GM18519 (cell line): ENCODE measurements at regions not wholly inside any gene's neighbourhood (a gene's known extent, or its start where the extent isn't known, plus 50 kb on each side); places are given as distances from the start of the nearest gene placed in this dataset.
"Not testable (repeated sequence)": the region's sequence is repeated elsewhere in the genome, so short reads cannot be mapped to it uniquely, and the experiment has no call there.

Source experiments
- ATAC-seq: cut with Tn5 transposase; IDR thresholded peaks from one replicate; pipeline ENCODE4 v1.9.1; 2021; ENCODE audit warnings: mild to moderate bottlenecking, moderate library complexity; ENCODE audit not compliant: unreplicated experiment, low FRiP score

GRCh38 chr3:150140614-150141321 is 170.1 kb upstream of the PFN2 start:
- no peak for ATAC-seq

DNA sequence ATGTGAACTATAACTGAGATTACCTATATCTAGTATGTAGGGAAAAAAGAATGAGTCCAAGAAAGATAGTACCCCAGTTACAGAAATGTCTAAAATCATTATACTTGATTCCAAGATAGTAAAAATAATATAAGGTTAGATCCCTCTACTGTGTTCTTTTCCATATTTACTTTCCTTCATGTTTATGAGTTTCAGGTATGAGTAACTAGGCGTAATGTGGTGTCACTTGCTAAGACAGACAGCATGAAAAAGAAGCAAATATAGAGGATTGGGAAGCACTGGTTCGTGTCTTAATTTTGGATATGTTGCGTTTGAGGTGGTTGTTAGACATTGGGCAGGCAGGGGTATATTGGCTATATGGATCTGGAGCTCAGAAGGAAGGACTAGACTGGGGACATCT is 168.1 kb upstream of the PFN2 start:
- no peak for ATAC-seq

DNA sequence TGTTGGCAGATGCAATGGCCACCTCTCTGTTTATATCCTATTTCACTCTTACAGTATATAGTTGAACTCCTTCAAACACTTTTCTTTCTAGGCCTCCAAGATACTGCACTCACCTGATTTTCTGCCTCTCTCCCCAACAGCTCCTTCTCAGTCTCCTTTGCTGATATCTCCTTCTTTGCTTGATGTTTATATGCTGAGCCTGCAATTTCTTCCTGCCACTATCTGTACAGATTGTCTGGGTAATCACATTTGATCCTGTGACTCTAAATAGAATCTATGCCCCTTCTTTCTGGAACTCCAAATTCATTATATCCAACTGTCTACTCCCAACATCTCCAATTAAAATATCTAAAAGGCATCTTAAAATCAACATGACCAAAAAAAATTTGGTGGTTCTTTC is 165.5 kb upstream of the PFN2 start:
- no peak for ATAC-seq

DNA sequence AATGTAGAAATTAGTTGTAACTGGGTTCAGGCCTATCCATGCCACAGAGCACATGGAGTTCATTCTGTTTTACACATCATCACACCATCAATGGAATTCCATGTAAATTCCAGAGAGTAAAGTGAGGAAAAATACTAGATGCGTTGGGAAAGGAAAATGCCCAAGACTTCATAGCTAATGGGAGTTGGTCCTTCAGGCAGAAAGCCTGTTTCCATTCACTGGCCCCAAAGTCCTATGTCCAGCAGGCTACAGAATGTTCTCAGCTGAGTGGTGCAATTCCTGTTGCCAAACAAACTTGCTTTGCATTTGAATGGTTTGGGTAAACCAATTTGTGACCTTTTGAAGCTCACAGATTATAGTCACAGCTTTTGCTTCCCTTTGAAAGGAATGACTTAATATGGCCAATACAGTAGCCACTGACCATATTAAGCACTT is 164.6 kb upstream of the PFN2 start:
- no peak for ATAC-seq

- no peak for ATAC-seq
Observed at GRCh38 chr3:150133293-150133692, 162.6 kb upstream of the PFN2 start.

DNA sequence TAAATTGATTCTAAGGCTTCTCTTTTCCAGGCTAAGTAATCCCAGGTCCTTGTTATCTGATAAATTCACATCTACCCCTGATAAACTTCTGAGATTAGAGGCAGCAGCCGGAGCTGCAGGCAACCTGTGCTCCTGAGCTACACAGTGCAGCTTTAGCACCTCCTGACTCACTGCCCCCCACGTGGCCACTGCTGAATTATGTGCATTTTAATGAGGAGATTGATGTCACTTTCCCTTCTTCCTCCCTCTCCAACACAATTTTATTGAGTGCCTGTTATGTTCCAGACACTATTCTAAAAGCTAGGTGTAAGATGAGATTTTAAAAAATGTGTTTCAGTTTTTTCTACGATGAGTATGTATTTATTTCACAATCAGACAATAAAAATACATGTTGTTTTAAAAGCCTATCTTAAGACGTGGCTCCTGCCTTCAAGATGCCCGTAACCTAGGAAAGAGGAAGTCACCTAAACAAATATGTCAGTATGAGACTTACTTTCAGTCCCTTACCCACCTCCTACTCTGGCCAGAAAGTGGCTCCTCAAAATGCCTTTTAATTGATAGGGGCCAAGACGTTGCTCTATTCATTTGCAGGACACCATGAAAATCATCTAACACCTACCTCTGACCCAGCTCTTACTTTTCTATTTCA is 161.5 kb upstream of the PFN2 start:
- peak; percentile 54 for ATAC-seq

DNA sequence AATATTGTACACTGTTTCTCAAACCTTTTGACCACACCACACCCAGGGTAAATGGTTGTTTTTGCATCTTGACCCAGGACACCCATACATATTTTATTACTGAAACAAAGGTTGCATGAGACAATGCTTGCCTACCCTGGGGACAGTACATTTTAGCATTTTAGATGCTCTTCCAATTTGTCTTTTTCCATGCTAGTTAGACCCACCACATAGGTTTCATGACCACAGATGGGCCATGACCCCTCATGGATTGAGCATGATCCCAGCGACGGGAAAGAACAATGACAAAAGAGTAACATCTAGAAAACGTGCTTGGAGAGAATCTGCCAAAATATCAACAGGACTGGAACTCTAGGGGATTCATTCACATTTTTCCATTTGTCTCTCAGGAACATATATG is 161.0 kb upstream of the PFN2 start:
- ATAC-seq: no peak

DNA sequence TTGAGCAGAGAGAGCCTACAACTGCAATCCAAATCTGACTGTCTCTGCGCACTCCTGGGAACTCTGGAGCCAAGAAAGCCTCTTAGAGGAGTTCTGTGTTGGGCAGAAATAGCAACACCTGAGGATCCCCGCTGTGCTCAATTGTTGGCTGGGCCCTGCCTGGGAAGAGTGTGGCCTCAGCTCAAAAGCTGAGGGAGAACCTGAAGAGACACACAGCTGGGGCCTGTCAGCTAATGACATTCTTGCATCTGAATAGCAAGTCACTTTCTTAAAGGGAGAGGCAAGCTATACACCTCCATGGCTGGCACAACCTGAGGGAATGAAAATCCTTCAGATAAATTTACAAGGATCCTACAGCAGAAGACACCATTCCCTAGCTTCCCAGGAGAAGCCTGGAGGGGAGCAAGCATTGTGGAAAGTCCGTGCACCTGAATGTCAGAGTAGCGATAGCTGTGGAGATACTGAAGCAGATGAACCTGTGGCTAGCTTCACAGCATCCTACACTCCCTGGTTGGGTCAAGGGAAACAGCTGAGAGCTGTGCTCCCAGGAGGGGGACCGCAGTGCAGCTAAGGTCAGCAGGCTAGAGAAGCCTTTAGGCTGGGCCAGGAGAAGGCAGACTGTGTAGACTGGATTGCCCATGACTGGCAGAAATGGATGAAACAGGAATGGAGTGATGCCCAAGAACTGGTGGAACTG is 159.9 kb upstream of the PFN2 start:
- ATAC-seq: no peak

DNA sequence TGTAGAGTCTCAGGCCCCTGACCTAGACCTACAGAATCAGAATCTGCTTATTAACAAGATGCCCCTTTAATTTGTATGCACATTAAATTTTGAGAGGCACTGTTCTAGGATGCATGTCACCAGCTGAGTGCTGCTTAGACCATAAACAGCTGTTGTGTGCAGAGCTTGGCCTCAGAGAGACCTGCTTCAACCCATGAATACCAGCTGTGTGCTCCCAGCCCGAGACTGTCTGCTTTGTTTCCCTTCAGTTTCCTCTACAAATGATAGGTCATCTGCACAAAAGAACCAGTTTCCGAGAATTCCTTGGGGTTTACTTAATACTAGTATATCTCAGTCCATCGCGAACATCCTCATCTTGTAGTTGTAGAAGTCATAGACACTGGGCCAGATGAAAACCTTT is 158.5 kb upstream of the PFN2 start:
- ATAC-seq: no peak

- no peak for ATAC-seq
Observed at GRCh38 chr3:150128126-150128525, 157.4 kb upstream of the PFN2 start.

- ATAC-seq: no peak
Observed at GRCh38 chr3:150127011-150127490, 156.4 kb upstream of the PFN2 start.

DNA sequence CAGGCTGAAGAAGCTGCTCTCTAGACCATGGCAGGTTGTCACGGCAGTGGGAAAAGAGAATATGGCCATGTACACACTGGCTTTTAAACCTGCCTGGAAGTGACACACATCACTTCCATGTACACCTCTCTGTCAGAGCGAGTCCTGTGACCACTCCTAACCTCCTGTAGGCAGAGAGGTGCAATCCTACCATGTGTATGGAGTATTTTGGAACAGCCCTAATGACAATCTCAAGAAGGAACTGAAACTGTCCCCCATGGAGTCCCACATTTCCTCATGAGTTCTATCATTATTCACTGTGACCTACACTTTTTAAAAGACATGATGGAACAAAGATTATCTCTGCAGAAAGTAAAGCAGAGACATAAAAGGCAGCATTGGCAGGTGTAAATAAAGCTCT is 153.4 kb upstream of the PFN2 start:
- peak; percentile 48 for ATAC-seq

GRCh38 chr3:150123249-150123648 is 152.6 kb upstream of the PFN2 start:
- ATAC-seq: not testable (repeated sequence)

DNA sequence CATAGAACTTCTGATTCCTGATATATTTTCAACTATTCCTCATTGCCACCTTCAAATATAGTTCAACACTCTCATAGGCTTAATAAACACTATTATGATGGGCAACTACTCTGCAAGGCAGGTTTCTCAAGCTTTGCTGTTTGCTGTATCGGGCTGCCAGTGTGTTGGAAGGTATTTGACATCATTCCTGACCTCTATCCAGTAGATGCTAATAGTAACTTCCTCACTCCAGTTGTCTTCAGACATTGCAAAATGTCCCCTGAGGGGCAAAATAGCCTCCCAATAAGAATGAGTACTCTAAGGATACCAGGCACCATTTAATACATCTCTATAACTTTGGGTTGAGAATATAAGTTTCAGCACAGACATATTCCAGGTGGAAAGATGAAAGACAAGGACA is 147.5 kb upstream of the PFN2 start:
- ATAC-seq: no peak

DNA sequence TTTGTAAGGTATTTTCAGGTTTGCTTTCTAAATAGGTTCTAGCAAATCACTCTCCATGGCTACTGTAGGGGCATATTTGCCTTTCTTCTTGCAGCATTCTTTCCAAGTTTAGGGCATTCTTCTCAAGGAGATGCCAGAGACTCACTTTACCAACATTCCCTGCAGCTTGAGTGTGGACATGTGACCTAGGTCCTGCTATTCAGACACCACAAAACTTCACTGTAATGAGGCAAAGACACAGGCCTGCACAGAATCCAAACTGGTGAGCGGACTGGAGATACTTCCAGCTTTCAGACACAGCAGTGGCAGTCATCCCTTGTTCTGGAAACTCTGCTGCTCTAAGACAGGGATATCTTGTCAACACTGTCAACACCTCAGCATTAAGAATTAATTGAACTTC is 146.4 kb upstream of the PFN2 start:
- ATAC-seq: no peak

- ATAC-seq: no peak
Observed at GRCh38 chr3:150116196-150116595, 145.5 kb upstream of the PFN2 start.

DNA sequence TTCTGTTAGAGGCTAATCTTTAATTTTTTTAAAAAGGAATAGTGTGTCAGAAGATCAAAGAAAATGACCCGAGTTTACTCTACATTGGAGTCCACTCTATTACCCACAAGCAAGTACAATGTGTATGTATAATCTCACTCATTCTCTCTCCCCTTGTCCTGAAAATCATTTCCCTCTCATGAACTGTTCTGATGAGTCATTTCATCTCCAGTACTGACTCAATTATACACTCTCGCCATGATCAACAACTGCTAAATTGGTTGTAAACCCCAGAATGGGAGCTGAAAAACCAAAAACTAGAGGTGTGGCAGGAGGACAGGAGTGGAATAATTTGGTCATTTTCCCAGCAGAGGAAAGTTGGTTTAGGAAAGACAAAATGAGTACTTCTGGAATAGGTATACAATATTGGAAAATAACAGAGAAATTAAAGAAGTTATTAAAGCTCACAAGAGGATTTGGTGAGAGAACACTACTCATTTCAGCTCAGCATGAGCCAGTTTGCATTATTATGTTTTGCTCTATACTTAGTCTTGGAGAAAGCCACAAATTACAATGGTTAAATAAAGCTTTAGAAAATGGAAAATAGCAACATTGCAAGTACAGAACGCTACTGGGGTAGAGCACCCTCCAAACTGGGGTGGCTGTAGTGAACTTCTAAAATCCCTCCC is 144.3 kb upstream of the PFN2 start:
- ATAC-seq: peak; percentile 97

DNA sequence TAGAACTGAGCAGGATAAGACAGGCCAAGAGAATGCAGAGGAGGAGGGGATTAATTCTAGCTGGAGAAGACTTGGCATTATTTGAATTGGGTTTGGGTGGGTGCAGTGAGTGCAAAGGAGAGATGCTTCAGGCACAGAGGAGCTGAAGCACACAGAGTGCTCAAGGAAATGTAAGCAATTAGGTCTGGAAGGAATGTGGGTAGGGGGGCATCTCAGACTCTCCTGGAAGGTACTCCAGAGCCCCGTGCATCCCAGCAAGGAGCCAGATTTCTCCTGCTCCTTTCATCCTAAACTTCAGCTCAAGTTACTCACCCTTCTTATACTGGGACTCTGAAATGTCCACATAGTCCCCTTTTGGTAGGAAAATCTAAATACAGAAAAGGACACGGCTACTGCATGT is 143.6 kb upstream of the PFN2 start:
- no peak for ATAC-seq

DNA sequence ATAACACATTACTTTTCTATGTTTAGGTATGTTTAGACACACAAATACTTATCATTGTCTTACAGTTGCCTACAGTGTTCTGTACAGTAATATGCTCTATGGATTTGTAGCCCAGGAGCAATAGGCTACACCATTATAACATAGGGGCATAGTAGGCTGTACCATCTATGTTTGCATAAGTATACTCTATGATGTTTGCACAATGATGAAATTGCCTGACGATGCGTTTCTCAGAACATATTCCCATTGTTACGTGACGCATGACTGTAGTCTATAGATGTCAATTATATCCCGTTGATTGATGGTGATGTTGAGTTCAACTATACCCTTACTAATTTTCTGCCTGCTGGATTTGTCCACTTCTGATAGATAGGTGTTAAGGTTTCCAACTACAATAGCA is 139.4 kb upstream of the PFN2 start:
- no peak for ATAC-seq

DNA sequence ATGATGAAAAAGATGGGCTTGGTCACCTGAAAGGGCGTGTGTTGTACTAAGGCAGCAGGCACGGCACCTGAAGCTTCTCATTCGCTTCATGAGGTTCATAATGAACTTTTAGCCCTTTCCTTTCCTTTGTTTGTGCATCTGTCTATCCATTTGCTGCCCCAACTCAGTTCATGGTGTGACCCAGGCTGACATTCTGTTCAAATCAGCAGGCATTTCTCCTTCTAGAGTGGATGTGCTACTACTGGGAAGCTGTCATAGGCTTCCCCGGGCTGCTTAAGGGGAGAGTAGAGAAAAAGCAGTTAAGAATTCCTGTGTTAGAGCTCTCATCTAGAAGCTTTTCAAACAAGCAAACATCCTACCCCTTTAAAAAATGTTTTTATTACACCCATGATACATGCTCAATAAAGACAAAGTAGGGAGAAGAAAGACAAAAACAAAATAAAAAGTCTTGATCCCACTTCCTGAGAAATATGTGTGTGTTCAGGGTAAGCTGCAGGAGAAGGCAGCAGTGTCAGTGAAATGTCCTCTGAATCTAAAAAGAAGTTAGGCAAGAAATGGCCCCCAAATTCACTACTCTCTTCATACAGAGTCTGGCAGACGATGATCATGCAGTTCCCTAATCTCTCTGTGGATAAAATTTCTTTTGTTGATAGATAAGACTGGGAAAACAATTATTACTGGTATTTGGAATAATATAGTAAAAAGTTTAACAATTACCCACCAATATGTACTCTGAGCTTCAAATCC is 136.9 kb upstream of the PFN2 start:
- no peak for ATAC-seq
